ENCODE measurements at regions not wholly inside any gene's neighbourhood (a gene's known extent, or its start where the extent isn't known, plus 50 kb on each side); places are given as distances from the start of the nearest gene placed in this dataset.
"Not testable (repeated sequence)": the region's sequence is repeated elsewhere in the genome, so short reads cannot be mapped to it uniquely, and the experiment has no call there.

- Mint-ChIP-seq H3K27me3 (ENCODE audit: unreplicated experiment) (no peaks in the 10 kb centered on the region), H3K9me3 (ENCODE audit: unreplicated experiment) (peaks cover 9% of the 10 kb centered on the region), H3K27ac (ENCODE audit: unreplicated experiment) (no peak overlapping the region)
Observed at GRCh38 chr15:24224161-24224560, 451.4 kb upstream of the NPAP1 start.

DNA sequence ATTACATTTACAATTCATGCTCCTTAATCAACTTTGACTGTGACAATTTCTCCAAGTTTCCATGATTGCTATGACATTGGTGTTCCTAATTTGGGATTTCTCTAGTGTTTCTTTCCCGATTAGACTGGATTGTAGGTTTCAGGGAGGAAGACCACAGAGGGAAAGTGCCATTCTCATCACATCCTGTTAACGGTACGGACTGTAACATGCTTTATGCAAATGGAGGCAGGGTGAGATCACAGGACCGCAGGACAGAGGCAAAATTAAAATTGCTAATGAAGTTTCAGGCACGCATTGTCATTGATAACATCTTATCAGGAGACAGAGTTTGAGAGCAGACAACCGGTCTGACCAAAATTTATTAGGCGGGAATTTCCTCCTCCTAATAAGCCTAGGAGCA, 446.7 kb upstream of the NPAP1 start:
- H3K4me3 Mint-ChIP-seq (ENCODE audit: unreplicated experiment); H3K27me3 Mint-ChIP-seq (ENCODE audit: unreplicated experiment); H3K36me3 Mint-ChIP-seq (ENCODE audit: low read depth, unreplicated experiment); H3K27ac Mint-ChIP-seq (ENCODE audit: unreplicated experiment); H3K4me1 Mint-ChIP-seq (ENCODE audit: unreplicated experiment); H3K9me3 Mint-ChIP-seq (ENCODE audit: unreplicated experiment); DNase-seq (ENCODE audit: low spot score): not testable (repeated sequence)

More at GRCh38 chr15:24224161-24224560, 451.4 kb upstream of the NPAP1 start:
- Mint-ChIP-seq H3K36me3 (ENCODE audit: low read depth, unreplicated experiment) (no peaks in the 10 kb centered on the region), H3K4me3 (ENCODE audit: unreplicated experiment) (no peak overlapping the region), H3K4me1 (ENCODE audit: unreplicated experiment) (no peaks in the 10 kb centered on the region)
- DNase-seq (ENCODE audit: low spot score) = no peak
- no peak for TF ChIP-seq CTCF (IDR thresholded peaks at IDR 0.05; ENCODE audit: unreplicated experiment)

DNA sequence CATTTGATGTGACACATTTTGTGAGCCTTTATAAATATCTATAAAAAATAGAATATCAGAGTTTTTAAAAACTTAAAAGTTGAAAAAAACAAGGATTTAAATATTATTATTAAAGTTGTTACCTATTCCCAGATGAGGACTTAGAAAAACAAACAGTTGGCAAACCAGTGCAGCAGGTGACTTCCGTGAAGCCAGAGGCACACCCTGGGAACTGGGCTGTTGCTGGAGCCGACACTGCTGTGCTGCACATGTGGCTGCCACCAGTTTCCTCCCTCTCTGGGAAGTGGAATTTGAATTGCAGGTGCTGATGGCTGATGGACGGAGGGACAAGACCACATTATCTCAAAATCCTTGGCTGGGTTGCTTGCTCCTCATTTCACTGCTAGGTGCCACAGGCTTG, 442.4 kb upstream of the NPAP1 start:
- DNase-seq (ENCODE audit: low spot score); H3K4me3 Mint-ChIP-seq (ENCODE audit: unreplicated experiment); H3K36me3 Mint-ChIP-seq (ENCODE audit: low read depth, unreplicated experiment); H3K27me3 Mint-ChIP-seq (ENCODE audit: unreplicated experiment); H3K4me1 Mint-ChIP-seq (ENCODE audit: unreplicated experiment); H3K9me3 Mint-ChIP-seq (ENCODE audit: unreplicated experiment); H3K27ac Mint-ChIP-seq (ENCODE audit: unreplicated experiment): not testable (repeated sequence)

DNA sequence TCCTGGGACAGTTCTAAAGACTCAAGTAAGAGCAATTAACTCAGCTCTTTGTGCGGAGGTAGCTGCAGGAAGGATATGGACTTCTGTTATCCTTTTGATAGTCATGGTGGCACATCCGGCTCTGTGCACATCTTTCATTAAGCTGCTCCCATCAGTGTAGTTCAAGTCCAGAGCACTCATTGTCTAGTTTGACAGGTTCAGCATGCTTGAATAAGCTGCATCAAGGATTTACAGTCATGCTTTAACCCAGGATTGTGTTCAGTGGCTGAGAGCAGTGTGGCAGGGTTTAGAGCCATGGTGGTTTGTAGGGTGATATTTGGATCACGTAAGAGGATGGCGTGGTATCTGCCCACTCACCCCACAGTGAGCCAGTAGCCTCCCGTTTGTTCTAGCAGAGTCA, 435.0 kb upstream of the NPAP1 start:
- H3K4me1 Mint-ChIP-seq (ENCODE audit: unreplicated experiment); H3K4me3 Mint-ChIP-seq (ENCODE audit: unreplicated experiment); DNase-seq (ENCODE audit: low spot score); H3K27me3 Mint-ChIP-seq (ENCODE audit: unreplicated experiment); H3K27ac Mint-ChIP-seq (ENCODE audit: unreplicated experiment); H3K9me3 Mint-ChIP-seq (ENCODE audit: unreplicated experiment); H3K36me3 Mint-ChIP-seq (ENCODE audit: low read depth, unreplicated experiment): not testable (repeated sequence)

GRCh38 chr15:24259106-24259505, 416.5 kb upstream of the NPAP1 start:
- not testable (repeated sequence) for H3K9me3 Mint-ChIP-seq (ENCODE audit: unreplicated experiment); H3K4me3 Mint-ChIP-seq (ENCODE audit: unreplicated experiment); DNase-seq (ENCODE audit: low spot score); H3K4me1 Mint-ChIP-seq (ENCODE audit: unreplicated experiment); H3K36me3 Mint-ChIP-seq (ENCODE audit: low read depth, unreplicated experiment); H3K27ac Mint-ChIP-seq (ENCODE audit: unreplicated experiment); H3K27me3 Mint-ChIP-seq (ENCODE audit: unreplicated experiment)

DNA sequence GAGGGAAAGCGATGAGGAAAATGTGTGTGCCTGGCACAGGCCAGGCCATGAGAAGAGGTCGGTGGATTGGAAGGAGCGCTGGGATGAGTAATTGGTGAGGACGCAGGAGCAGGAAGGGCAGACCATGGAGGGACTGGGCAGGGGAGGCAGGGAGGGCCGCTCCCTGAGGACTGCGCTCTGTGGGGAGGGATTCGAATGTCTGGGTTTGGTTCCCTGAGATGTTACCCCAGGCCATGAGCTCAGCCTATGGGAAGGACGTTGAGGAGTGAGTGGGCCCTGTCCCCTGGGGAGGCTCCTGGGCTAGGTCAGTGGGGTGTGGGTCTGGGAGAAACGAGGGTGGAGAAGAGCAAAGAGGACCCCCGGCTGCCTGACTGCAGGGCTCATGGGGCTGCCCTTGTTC, 415.2 kb upstream of the NPAP1 start:
- not testable (repeated sequence) for H3K27me3 Mint-ChIP-seq (ENCODE audit: unreplicated experiment); H3K4me3 Mint-ChIP-seq (ENCODE audit: unreplicated experiment); DNase-seq (ENCODE audit: low spot score); H3K27ac Mint-ChIP-seq (ENCODE audit: unreplicated experiment); H3K36me3 Mint-ChIP-seq (ENCODE audit: low read depth, unreplicated experiment); H3K4me1 Mint-ChIP-seq (ENCODE audit: unreplicated experiment); H3K9me3 Mint-ChIP-seq (ENCODE audit: unreplicated experiment)

DNA sequence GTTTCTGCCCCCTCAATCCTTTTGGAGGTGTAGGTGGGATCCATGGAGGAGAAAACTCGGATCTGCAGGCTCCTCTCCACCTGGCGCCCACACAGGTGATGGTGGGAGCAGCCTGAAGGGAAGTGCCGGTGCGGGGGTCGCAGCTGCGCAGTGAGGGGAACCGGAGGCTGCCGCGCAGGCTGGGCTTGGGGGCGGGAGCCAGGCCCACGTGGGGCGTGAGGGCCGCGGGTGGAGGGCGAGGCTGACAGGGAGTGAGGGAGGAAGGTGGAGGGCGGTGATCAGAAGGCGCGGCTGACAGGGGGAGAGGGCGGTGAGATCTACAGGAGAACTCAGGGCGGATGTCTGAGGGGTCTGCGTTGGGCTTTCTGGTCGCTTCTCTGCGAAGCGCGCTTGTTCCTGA, 414.7 kb upstream of the NPAP1 start:
- H3K4me1 Mint-ChIP-seq (ENCODE audit: unreplicated experiment); H3K36me3 Mint-ChIP-seq (ENCODE audit: low read depth, unreplicated experiment); H3K4me3 Mint-ChIP-seq (ENCODE audit: unreplicated experiment); H3K27me3 Mint-ChIP-seq (ENCODE audit: unreplicated experiment); H3K27ac Mint-ChIP-seq (ENCODE audit: unreplicated experiment); H3K9me3 Mint-ChIP-seq (ENCODE audit: unreplicated experiment); DNase-seq (ENCODE audit: low spot score): not testable (repeated sequence)

GRCh38 chr15:24268536-24269165, 406.9 kb upstream of the NPAP1 start:
- not testable (repeated sequence) for H3K27me3 Mint-ChIP-seq (ENCODE audit: unreplicated experiment); H3K4me1 Mint-ChIP-seq (ENCODE audit: unreplicated experiment); H3K36me3 Mint-ChIP-seq (ENCODE audit: low read depth, unreplicated experiment); H3K4me3 Mint-ChIP-seq (ENCODE audit: unreplicated experiment); DNase-seq (ENCODE audit: low spot score); H3K27ac Mint-ChIP-seq (ENCODE audit: unreplicated experiment)
- peaks cover 18% of the 10 kb centered on the region for H3K9me3 Mint-ChIP-seq (ENCODE audit: unreplicated experiment)

Measured in endothelial cell (in vitro differentiated cells).